Chondrocyte (in vitro differentiated cells): ENCODE measurements at regions not wholly inside any gene's neighbourhood (a gene's known extent, or its start where the extent isn't known, plus 50 kb on each side); places are given as distances from the start of the nearest gene placed in this dataset.

Experiments
- DNase-seq: peaks from one replicate; pipeline ENCODE4 v3.0.0; 2021; ENCODE audit warnings: mixed read lengths, low spot score
- H3K27ac Mint-ChIP-seq: one replicate; pipeline ENCODE4 v1.8.0; 2021; ENCODE audit warnings: mild to moderate bottlenecking, moderate library complexity, mixed read lengths; ENCODE audit not compliant: unreplicated experiment
- H3K27me3 Mint-ChIP-seq: 2 replicates; pipeline ENCODE4 v1.8.0; 2021; ENCODE audit warnings: low read depth, mixed read lengths
- H3K36me3 Mint-ChIP-seq: 2 replicates; pipeline ENCODE4 v1.8.0; 2021; ENCODE audit warnings: low read depth, mixed read lengths
- H3K4me1 Mint-ChIP-seq: 2 replicates; pipeline ENCODE4 v1.8.0; 2021; ENCODE audit warnings: low read depth, mild to moderate bottlenecking, mixed read lengths
- H3K4me3 Mint-ChIP-seq: one replicate; pipeline ENCODE4 v1.8.0; 2021; ENCODE audit warnings: mild to moderate bottlenecking, moderate library complexity, mixed read lengths; ENCODE audit not compliant: unreplicated experiment
- H3K9me3 Mint-ChIP-seq: 2 replicates; pipeline ENCODE4 v1.8.0; 2021; ENCODE audit warnings: low read depth, mixed read lengths
- TF ChIP-seq, protein P1 (sequence below): fragments of 200-600 bp; sonication (generic); IDR thresholded peaks from 2 replicates; pipeline ENCODE4 v1.5.0; 2021; ENCODE audit warnings: antibody characterized with exemption, mild to moderate bottlenecking, moderate library complexity

DNA sequence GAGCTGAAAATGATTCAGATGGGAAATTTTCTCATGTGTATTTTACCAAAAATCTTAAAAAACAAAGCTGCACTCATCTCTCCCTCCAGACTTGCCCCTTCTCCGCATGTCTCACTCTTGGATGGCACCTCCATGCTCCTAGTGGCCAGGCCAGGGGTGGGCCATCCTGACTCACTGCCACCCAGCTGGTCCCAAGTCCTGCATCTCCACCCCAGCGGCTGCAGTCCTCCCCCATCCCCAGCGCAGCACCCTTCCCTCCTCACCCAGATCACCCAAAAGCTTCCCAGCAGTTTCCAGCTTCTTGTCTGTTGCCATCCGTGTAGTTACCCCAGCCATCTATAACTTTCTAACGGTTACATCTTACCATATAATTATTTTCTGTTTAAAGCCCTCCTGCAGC, 53.0 kb upstream of the INSIG1 start:
- no peak for DNase-seq
- Mint-ChIP-seq H3K4me1 (peaks cover 11% of the 10 kb centered on the region), H3K27me3 (peaks cover 2% of the 10 kb centered on the region), H3K36me3 (no peaks in the 10 kb centered on the region), H3K27ac (no peak overlapping the region), H3K9me3 (no peaks in the 10 kb centered on the region), H3K4me3 (no peak overlapping the region)
- TF ChIP-seq, protein P1, sequence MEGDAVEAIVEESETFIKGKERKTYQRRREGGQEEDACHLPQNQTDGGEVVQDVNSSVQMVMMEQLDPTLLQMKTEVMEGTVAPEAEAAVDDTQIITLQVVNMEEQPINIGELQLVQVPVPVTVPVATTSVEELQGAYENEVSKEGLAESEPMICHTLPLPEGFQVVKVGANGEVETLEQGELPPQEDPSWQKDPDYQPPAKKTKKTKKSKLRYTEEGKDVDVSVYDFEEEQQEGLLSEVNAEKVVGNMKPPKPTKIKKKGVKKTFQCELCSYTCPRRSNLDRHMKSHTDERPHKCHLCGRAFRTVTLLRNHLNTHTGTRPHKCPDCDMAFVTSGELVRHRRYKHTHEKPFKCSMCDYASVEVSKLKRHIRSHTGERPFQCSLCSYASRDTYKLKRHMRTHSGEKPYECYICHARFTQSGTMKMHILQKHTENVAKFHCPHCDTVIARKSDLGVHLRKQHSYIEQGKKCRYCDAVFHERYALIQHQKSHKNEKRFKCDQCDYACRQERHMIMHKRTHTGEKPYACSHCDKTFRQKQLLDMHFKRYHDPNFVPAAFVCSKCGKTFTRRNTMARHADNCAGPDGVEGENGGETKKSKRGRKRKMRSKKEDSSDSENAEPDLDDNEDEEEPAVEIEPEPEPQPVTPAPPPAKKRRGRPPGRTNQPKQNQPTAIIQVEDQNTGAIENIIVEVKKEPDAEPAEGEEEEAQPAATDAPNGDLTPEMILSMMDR = no peak

DNA sequence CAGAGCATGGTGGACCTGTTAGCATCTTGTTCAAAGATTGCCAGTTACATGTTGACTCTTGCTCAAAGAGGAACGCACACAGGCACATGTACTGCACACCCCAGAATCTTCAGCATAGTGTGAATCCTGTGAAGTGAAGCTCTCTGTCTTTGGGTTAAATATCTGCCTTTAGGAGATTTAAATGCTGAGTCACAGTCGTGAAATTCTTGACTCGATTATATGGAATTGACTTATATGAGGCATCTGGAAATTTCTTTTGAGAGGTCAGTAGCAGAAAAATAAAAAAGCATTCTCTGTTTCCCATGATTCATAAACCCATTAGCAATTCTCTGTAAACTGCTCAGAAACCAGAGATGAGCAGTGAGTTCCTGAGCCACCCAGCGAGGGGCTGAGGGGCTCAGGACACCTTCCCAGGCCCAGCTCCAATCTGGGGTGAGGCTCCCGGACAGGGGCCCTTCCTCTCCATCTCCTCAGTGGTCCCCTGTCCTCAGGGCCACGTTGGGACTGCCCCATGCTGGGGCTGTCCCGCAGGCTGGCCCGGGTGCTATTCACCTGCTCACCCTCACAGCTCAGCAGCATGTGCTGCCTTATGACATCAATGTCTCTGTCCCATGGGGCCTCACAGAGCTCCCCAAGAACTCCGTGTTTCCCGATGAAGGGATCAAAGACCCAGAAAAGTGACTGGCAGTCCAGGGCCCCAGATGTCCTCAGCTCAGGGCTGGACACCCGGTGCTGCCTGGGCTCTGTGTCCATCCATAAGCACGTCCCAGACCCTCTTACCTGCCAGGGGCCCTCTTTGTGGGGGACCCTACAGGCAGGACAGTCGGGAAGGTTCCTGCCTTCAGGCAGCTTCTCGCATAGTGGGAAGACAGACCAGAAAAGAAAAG, 50.0 kb upstream of the INSIG1 start:
- no peak for DNase-seq

More for the DNA sequence above, 50.0 kb upstream of the INSIG1 start:
- peaks cover under 1% of the 10 kb centered on the region for H3K4me1 Mint-ChIP-seq
- TF ChIP-seq, protein P1 = no peak
- no peak overlapping the region for H3K4me3 Mint-ChIP-seq
- no peaks in the 10 kb centered on the region for H3K36me3 Mint-ChIP-seq
- peaks cover 10% of the 10 kb centered on the region for H3K27me3 Mint-ChIP-seq
- no peak overlapping the region for H3K27ac Mint-ChIP-seq
- no peaks in the 10 kb centered on the region for H3K9me3 Mint-ChIP-seq
